ENCODE measurements at regions not wholly inside any gene's neighbourhood (a gene's known extent, or its start where the extent isn't known, plus 50 kb on each side); places are given as distances from the start of the nearest gene placed in this dataset.
"Not testable (repeated sequence)": the region's sequence is repeated elsewhere in the genome, so short reads cannot be mapped to it uniquely, and the experiment has no call there.

- TF ChIP-seq YY1 (IDR thresholded peaks at IDR 0.05; ENCODE audit: insufficient read depth, insufficient read length); ZNF274 (IDR thresholded peaks at IDR 0.05; ENCODE audit: low read depth, low read length); SUZ12 (IDR thresholded peaks at IDR 0.05; ENCODE audit: extremely low read depth, insufficient read depth, insufficient read length): not testable (repeated sequence)
Observed at GRCh38 chrX:114041470-114041869, 542.4 kb upstream of the HTR2C start.
